Stimulated activated CD4-positive, alpha-beta T cell treated with anti-CD3 and anti-CD28 coated beads, Interleukin-1b, Interleukin-23, amount 100 ng/mL, for 48 hours (primary cell): ENCODE measurements at regions not wholly inside any gene's neighbourhood (a gene's known extent, or its start where the extent isn't known, plus 50 kb on each side); places are given as distances from the start of the nearest gene placed in this dataset.
A peak's percentile ranks its signal among the peaks of the same experiment; 100 is the strongest.
"Not testable (repeated sequence)": the region's sequence is repeated elsewhere in the genome, so short reads cannot be mapped to it uniquely, and the experiment has no call there.

Experiments
- DNase-seq: peaks from one replicate; pipeline ENCODE4 v3.0.0-alpha.2; 2020

DNA sequence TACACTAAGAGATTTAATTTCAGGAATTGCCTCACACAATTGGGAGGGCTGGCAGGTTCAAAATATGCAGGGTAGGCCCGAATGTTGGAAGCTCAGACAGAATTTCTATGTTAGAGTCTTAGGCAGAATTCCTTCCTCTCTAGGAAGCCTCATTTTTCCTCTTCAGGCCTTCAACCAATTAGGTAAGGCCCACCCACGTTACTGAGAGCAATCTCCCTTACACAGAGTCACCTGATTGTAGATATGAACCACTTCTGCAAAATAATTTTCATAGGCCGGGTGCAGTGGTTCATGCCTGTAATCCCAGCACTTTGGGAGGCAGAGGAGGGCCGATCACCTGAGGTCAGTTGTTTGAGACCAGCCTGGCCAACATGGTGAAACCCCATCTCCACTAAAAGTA lies 50.2 kb upstream of the HIVEP1 start:
- no peak for DNase-seq

DNA sequence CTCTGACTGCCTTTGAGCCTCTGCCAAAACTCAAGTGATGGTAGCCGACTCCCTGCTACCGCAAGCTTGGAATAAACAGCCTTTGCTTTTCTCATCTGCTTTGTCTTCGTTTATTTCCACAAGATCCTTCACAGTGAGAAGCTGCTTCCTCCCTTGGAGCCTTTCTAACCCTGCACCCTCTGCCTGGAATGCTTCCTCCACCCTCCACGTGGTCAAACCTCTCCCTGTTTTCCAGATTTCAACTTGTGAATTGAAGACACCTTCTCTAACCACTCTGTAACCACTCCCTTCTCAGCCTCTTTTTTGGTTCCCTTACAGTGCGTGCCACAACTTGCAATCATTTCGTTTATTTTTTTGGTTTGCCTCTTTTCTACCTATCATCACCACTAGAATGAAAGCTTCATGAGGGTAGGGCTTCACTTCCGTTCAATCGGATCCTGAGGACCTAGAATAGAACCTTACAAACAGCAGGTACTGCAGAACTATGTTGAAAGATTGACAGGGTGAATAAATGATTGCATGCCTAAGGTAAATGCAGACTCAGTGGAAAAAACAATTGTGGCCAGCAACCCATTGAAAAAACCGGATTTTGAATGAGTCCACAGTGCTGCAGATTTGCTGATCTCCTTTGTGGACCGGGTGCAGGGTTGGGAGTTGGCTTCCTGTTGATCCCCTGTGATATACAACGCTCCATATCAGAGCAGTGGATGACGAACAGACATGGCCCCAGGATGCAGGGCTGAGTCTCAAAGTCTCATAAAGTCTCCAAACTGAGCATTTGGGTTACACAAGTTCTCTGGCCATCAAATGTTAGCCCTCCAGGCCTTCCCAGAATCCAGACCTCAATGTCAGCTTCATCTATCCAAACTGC lies 51.0 kb upstream of the HIVEP1 start:
- DNase-seq = no peak

- DNase-seq = no peak
These were observed 55.3 kb upstream of the HIVEP1 start for GRCh38 chr6:11956781-11957180.

DNA sequence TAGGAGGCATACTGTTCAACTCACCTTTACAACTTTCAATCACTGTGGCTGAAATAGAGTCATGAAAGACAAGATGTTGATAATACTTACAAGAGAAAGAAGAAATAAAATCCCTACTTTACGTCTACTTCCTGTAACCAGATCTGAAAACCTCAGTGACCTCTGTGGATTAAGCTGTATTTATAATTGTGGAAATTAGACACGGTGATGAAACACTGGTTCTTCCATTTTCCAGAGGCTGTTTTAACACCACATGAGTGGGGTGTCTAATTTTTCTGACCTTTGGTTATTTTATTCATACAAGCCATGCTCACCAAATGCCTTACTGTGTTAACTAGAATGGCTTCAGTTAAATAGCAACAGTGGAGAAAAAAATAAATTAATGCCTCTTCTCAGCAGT lies 58.5 kb upstream of the HIVEP1 start:
- DNase-seq = no peak

DNA sequence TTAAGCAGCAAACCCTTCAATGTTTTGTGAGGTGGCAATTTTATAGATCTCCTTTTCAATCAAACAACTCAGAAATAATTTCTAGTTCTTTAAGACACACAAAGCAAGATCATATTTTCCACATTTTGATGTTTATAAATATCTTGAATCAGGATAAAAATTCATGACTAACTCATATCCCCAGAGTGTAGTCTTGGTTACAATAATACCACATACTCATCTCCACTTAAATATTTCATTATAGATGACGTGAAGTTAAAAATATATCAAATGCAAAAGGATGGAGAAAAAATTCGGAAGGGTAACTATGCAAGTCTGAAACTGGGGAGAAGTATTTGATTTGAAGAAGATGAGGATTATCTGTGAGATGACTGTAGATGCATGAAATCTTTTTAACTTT lies 59.8 kb upstream of the HIVEP1 start:
- no peak for DNase-seq

DNA sequence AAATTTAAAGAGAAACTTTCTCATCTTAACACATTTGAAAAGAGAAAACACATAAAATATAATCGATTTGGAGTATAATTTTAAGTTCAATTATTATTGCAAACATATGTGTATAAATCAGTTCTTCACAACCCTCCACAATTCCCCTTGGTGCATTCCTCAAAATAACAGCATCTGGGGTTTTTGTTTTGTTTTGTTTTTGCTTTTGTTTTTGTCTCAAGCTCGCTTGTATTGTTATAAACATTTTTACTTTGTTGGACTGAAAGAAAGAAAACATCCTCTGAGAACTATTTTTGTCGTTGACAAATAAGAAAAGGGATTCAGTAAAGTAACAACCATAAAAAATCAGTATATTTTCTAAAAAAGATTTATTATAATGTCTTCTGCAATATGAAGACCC lies 60.2 kb upstream of the HIVEP1 start:
- DNase-seq = no peak

DNA sequence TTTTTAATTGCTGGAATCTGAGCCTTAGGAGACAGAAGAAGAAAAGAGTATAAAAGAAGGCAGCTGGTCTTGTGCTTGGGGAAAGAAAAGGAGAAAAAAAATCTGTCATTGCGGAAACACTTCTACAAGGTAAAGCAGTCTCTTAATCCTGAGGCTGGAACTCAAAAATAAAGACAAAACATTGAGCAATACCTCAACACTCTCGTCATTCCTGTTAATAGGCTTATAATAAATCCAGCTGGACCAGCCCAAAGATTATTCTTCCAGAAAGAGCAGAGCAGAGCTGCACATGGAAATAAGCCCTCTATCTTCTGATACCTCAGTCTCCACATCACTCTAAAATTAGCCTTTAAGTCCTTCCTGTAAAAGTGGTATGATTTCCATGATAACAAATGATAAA lies 62.0 kb upstream of the HIVEP1 start:
- DNase-seq = no peak

DNA sequence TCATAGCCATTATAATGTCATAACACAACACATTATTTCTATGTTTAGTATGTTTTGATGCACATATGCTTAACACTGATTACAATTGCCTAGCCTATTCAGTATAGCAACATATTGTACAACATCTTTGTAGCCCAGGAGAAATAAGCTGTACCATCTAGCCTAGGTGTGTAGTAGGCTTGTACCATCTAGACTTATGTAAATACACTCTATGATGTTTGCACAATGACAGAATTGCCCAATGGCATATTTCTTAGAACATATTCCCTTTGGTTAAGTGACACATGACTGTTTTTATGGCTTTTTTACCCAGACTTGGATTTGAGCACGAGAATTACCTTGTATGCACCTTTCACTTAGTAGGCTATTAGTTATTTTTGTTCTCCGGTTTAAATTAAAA lies 64.5 kb upstream of the HIVEP1 start:
- DNase-seq = no peak

GRCh38 chr6:11947063-11947462 lies 65.0 kb upstream of the HIVEP1 start:
- DNase-seq = no peak

DNA sequence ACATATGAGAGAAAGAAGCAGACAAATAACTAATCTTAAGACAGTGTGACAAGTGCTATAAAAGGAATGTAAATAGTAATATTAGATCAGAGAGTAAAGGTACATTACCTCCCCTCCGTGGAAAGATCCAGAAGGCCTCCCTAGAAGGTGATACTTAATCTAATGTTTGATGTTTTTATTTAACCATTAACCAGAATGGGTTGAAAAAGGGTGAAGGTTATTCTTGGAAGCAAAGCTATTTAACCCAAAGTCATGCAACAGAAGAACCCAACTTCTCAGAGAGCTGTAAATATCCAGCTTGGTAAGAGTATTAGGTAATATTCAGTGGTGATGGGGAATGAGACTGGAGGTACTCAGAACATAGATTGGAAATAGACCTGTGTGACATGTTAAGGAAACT lies 68.0 kb upstream of the HIVEP1 start:
- no peak for DNase-seq

DNA sequence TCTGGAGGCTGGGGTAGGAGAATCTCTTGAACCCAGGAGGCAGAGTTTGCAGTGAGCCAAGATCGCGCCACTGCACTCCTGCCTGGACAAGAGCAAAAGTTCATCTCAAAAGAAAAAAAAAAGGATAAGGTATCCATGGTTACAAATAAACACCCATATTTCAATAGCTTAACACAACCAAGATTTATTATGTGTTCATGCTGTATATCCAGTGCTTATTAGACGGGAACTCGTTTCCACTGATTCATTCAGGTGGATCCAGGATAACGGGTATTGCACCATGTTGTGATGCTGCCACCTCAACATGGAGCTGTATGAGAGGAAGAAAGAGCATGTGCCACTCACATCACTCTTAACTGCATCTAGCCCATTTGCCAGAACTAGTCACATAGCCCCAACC lies 69.1 kb upstream of the HIVEP1 start:
- DNase-seq = no peak

GRCh38 chr6:11942185-11942864 lies 69.8 kb upstream of the HIVEP1 start:
- DNase-seq = no peak

GRCh38 chr6:11940532-11941166 lies 71.5 kb upstream of the HIVEP1 start:
- not testable (repeated sequence) for DNase-seq

- DNase-seq = no peak
These were observed 73.7 kb upstream of the HIVEP1 start for GRCh38 chr6:11938285-11938890.

DNA sequence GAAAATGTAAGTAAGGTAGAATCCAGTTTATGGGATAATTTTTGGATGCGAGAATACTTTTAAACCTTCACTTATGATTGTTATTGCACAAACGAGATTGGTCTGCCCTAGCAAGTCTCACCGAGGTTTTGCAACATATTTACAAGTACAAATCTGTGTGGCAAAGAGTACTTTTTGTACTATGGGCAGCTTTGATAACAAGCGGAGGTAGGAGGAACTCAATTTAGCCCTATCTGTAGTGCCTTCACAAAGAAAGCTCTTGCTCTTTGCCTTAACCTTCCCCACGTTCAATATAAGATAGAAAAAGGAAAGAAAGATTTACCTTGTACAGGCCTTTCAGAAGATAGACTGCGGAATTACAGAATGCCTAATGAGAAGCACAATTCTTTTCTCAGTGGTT lies 77.5 kb upstream of the HIVEP1 start:
- DNase-seq = no peak

GRCh38 chr6:11932892-11933291 lies 79.2 kb upstream of the HIVEP1 start:
- DNase-seq = not testable (repeated sequence)

DNA sequence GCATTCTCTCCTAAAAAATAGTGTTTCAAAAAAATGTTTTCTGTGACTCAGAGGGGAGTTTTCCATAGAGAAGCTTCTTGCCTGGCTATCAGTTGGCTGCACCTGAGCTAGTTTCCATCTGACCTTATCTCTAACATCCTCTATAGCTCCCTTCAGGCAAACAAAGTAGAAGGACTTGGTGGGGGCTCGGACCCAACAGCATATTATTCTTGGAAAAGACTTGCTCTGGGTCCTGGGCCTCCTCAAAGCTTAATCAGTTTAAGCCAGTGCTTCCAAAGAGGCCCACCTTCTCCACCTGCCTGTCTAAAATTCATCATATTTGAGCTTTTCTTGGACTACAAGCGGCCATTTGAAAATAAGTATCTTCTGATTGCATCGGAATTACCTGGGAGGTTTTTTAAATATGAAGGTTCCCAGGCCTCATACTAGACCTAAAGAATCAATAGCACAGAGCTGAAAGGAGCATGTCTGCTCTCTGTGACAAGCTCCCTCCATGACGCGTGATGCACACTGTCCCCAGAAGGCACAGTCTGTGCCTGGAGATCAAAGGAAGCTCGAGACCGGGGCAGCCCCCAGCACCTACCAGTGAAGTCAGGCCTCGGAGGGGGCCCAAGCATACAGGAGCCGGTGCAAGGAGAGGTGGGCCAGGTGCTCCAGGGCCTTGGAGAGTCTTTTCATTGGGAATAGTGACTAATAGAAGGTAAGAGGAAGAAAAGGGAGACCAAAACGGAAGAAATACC lies 80.6 kb upstream of the HIVEP1 start:
- DNase-seq = peak; percentile 13

DNA sequence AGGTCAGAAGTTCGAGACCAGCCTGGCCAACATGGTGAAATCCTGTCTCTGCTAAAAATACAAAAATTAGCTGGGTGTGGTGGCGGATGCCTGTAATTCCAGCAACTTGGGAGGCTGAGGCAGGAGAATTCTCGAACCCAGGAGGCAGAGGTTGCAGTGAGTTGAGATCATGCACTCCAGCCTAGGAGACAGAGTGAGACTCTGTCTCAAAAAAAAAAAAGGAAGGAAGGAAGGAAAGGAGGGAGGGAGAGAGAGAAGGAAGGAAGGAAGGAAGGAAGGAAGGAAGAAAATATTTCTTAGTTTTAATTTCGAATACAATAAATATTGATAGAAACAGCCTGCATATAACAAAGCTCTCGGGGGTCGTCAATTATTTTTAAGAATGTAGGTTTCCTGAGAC lies 81.3 kb upstream of the HIVEP1 start:
- not testable (repeated sequence) for DNase-seq

- no peak for DNase-seq
These were observed 81.9 kb upstream of the HIVEP1 start for GRCh38 chr6:11930240-11930639.

- DNase-seq = no peak
These were observed 82.8 kb upstream of the HIVEP1 start for GRCh38 chr6:11929241-11929835.

- no peak for DNase-seq
These were observed 85.3 kb upstream of the HIVEP1 start for GRCh38 chr6:11926594-11927407.

GRCh38 chr6:11925805-11926204 lies 86.3 kb upstream of the HIVEP1 start:
- DNase-seq = no peak
